GM13976 (cell line): ENCODE measurements at regions not wholly inside any gene's neighbourhood (a gene's known extent, or its start where the extent isn't known, plus 50 kb on each side); places are given as distances from the start of the nearest gene placed in this dataset.
"Not testable (repeated sequence)": the region's sequence is repeated elsewhere in the genome, so short reads cannot be mapped to it uniquely, and the experiment has no call there.

Experiments used
- DNase-seq: peaks from one replicate; pipeline ENCODE4 v3.0.0; 2012; ENCODE audit warnings: low spot score
- in situ Hi-C: fragments of 300-500 bp; cut with MboI; formaldehyde crosslinking; loops from one replicate; pipeline ENCODE4 v1.12.0; 2022; ENCODE audit warnings: low sequenced_read_pairs, mixed read lengths, inconsistent platforms; ENCODE audit not compliant: unreplicated experiment
- TF ChIP-seq, protein P1 (sequence below): IDR thresholded peaks from 2 replicates; pipeline ENCODE4 v1.5.1; 2012; ENCODE audit warnings: borderline replicate concordance, mild to moderate bottlenecking; ENCODE audit not compliant: insufficient read depth; ENCODE audit errors: extremely low read depth, missing control alignments, control extremely low read depth

- TF ChIP-seq, protein P1, sequence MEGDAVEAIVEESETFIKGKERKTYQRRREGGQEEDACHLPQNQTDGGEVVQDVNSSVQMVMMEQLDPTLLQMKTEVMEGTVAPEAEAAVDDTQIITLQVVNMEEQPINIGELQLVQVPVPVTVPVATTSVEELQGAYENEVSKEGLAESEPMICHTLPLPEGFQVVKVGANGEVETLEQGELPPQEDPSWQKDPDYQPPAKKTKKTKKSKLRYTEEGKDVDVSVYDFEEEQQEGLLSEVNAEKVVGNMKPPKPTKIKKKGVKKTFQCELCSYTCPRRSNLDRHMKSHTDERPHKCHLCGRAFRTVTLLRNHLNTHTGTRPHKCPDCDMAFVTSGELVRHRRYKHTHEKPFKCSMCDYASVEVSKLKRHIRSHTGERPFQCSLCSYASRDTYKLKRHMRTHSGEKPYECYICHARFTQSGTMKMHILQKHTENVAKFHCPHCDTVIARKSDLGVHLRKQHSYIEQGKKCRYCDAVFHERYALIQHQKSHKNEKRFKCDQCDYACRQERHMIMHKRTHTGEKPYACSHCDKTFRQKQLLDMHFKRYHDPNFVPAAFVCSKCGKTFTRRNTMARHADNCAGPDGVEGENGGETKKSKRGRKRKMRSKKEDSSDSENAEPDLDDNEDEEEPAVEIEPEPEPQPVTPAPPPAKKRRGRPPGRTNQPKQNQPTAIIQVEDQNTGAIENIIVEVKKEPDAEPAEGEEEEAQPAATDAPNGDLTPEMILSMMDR: no peak
- no peak for DNase-seq
- in situ Hi-C loops: no loop called here
Measured at GRCh38 chr4:118586357-118586790, 98.8 kb upstream of the METTL14 start.

DNA sequence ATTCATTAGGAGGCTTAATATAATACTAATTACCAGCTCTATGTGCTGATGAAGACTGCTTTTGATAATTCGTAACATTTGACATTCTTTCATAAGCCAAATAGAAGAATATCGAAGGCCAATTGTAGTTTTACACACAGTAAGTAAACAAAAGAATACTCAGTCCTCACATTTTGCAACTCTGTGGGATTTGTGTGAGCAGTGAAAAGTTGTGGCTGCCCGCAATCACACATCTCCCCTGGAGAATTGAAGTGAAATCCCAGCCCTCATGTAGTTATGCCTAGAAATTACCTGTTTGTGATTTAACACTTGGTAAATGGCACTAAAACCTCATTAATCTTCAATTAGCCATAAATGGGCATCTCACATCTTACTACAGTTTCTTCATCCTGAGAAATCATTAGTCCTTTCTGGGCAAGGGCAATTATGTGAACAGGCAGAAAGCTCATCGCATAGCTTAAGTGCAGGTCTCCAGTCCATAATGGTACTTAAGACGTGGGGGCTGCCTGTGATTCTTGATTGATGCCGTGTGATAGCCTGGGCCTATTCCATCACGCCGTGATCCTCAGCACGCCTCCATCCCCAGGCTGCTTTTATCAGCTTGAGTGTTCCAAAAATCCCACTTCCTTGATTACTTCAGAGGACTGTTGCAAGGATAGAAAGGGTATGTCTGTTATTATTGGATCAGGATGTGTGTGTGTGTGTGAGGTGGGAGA, 97.9 kb upstream of the METTL14 start:
- in situ Hi-C loops: no loop called here
- TF ChIP-seq, protein P1: no peak
- DNase-seq: no peak

GRCh38 chr4:118587946-118588345, 97.2 kb upstream of the METTL14 start:
- in situ Hi-C loops: no loop called here
- TF ChIP-seq, protein P1: no peak
- no peak for DNase-seq

DNA sequence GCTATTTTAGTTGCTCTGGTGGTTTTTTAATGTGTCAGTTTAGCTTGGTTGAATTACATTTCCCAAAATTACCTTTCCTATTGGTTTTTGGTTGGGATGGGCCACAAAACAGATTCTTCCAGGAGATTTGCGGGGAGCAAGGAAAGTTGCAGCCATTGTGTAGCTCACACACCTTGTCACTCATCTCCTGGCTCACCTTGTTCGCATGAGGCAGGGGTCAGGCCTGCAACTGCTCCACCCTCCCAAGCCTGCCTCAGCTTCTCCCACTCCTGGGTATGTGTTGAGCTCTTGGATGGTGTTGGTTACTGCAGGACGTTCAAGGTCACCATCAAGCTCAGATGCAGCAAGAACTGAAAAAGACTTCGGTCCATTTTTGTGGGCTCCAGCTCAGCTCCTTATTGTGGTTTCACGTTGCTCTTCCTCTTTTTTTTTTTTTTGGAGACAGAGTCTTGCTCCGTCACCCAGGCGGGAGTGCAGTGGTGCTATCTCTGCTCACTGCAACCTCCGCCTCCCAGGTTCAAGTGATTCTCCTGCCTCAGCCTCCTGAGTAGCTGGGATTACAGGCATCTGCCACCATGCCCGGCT, 95.6 kb upstream of the METTL14 start:
- TF ChIP-seq, protein P1: no peak
- no peak for DNase-seq
- in situ Hi-C loops: no loop called here

DNA sequence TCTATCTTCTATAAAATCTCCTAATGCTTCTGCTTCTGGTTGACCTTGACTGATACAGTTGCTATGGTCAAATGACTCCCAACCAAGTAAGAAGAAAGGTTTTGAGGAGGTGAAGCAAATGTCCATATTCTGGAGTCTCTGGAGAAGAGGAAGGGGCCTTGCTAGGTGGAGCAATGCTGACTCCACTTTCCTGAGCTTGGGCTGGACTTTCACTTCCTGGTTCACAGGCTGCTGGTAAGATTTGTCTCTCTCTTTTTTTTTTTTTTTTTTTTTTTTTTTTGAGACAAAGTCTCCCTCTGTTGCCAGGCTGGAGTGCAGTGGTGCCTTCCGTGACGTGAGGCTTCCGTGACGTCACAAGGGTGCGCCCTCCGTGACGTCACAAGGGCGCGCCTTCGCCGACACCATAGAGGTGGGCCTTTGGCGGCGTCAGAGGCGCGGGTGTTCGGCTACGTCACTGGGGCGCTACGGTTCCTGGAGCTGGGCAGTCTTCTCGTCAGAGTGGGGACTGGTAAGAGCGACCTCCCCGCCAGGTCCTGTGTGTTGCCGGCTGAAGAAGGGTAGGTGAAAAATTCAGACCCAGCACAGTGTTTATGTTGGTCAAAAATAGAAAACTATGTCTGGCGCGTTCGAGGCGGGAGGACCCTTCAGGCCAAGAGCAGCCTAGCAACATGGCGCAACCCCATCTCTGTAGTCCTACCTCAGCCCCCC, 93.7 kb upstream of the METTL14 start:
- in situ Hi-C loops: not testable (repeated sequence)
- DNase-seq: peak; percentile 82

- DNase-seq, in situ Hi-C loops: not testable (repeated sequence)
Measured at GRCh38 chr4:118592289-118592688, 92.9 kb upstream of the METTL14 start.

DNA sequence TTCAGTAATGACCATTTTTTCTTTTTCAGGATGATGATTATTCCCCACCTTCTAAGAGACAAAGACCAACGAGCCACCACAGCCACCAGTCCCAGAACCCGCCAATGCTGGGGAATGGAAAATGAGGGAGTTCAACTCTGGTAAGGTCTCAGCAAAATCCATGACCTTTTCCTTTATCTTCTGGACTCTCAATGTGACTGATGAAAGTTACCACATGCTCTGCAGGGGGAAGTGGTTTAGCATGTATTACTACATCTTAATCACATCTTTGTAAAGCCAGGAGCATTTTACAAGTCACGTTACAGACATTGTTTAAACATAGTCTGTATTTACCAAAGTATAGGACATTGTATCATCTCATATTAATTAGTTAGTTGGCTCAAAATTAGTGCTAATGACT, 89.3 kb upstream of the METTL14 start:
- in situ Hi-C loops, DNase-seq: not testable (repeated sequence)

- in situ Hi-C loops, DNase-seq: not testable (repeated sequence)
Measured at GRCh38 chr4:118625097-118625496, 60.1 kb upstream of the METTL14 start.

- in situ Hi-C loops, DNase-seq: not testable (repeated sequence)
Measured at GRCh38 chr4:118629697-118630096, 55.5 kb upstream of the METTL14 start.

DNA sequence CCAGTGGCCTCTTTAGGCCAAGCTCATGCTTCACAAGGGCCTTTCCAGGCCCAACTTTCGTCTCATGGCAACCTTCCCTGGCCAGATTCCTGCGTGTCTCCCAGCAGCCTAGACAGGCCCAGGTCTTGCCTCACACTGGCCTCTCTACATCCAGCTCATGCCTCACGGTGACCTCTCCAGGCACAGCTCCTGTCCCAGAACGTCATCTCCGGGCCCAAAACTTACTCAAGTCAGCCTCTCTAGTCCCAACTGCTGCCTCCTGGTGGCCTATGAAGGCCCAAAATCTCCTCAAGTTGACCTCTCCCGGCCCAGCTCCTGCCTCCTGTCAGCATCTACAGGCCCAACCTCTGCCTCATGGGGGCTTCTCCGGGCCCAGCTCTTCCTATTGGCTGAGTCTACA, 54.3 kb upstream of the METTL14 start:
- DNase-seq, in situ Hi-C loops: not testable (repeated sequence)

DNA sequence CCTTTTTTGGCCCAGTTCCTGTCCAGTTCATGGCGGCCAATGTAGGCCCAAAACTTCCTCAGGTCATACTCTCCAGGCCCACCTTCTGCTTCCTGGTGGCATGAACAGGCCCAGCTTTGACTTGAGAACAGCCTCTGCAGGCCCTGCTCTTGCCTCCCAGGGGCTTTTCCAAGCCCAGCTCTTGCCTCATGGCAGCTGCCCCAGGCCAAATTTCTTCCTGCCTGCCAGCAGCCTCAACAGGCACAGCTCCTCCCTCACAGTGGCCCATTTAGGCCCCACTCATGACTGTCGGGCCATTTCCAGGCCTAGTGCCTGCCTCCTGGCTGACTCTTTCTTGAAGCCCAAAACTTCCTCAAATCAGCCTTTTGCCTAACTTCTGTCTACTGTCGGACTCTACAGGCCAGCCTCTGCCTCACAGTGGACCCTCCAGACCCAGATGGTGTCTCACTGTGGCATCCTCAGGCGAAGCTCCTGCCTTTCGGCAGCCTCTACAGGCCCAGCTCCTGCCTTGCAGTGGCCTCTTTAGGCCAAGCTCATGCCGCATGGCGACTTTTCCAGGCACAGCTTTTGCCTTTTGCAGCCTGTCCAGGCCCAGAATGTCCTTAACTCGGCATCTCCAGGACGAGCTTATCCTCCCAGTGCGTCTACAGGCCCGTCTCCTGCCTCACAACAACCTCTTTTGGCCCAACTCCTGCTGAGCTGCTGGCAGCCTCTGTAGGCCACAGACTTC, 53.7 kb upstream of the METTL14 start:
- in situ Hi-C loops: not testable (repeated sequence)
- DNase-seq: peak; percentile 0

DNA sequence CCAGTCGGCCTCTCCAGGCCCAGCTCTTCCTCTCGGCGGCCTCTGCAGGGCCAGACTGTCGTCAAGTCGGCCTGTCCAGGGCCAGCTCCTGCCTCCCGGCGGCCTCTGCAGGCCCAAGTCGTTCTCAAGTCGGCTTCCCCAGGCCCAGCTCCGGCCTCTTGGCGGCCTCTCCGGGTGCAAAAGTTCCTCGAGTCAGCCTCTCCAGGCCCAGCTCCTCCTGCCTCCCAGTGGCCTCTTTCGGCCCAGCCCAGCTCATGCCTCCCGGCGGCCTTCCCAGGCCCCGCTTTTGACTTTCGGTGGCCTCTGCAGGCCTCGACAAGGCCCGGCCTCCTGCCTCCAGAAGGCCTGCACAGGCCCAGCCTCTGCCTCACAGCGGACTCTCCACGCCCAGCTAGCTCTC, 51.7 kb upstream of the METTL14 start:
- DNase-seq, in situ Hi-C loops: not testable (repeated sequence)
